Right kidney (tissue), 1 donor: ENCODE measurements at regions not wholly inside any gene's neighbourhood (a gene's known extent, or its start where the extent isn't known, plus 50 kb on each side); places are given as distances from the start of the nearest gene placed in this dataset.

Source experiments
- DNase-seq: peaks from one replicate; pipeline ENCODE4 v3.0.0-alpha.2; 2016

- DNase-seq: no peak
Observed at GRCh38 chr4:155616117-155616516, 50.5 kb upstream of the GUCY1A1 start.

DNA sequence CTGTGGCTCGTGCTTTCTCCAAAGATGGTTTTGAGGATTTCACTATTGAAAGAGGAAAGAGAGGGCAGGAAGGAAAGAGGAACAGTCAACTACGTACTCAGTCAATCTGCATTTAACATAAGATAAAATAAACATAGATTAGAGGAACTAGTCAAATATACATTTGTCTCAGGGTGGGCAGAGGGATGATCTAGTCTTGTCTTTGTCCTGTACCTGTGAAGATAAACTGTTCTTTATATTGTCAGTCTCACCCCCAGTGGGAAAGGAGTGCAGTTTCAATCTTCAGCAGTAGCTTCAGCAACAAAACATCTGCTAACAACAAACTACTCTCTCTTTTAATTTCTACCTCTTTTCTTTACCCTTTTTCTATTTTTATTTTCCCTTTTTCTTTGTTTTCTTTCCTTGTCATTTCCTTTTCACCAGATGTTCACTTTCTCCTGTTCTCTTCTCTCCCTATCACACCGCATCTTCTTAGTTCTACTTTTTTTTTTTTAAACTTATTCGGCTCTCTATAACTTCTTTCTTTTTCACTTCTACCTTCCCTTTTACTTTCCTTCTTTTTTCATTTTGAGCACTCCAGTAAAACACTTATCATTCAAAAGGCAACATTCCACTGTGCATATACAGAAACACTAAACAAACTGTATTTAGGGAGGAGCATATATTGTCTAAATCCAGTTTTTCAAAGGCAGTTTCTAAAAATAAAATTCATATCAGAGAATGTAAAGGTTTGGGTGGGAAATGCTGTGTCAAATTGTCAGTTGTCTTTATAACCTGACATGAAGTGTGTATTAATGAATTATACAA, 51.4 kb upstream of the GUCY1A1 start:
- DNase-seq: no peak

DNA sequence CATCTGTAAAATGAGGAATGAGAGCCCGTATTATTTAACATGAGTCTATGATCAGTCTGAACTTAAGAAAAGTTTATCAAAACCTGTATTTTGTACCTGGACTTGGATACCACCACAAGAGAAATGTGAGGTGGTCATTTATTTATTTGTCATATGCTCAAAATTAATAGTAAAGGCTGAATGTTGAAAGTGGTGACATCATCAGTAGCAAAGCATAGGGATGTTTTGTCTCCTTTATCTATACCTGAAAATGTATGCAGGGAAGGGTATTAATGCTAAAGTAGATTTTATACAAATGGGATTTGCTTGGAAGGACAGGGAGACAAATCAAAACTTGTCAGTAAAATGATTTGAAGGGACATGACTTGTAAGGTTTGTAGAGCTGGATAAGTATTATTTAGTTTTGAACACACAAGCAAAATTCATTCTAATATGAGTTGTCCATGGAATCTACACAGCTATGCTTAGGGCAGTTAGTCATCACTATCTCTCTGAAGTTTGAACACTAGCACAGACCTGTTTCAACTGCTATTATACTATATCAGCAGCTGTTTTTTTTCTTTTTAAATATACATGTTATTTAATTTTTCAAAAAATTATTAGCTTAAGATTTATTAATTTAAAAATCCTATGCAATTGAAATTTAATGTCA, 52.4 kb upstream of the GUCY1A1 start:
- no peak for DNase-seq

DNA sequence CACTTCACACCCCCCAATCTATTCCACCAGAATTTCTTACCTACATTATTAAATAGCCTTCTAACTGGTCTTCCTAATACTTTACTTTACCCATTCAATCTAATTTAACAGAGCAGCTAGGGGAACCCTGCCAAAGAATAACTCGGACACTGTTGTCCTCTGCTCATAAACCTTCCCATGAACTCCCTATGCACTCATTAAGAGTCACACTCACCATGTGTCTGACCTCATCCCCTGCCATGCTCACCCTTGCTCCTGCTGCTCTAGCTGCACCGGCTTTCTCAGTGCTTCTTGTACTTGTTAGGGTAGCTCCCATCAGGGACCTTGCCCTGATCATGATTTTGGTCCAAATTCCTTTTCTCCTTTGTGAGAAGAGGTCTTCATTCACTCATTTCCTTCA, 54.6 kb upstream of the GUCY1A1 start:
- no peak for DNase-seq

DNA sequence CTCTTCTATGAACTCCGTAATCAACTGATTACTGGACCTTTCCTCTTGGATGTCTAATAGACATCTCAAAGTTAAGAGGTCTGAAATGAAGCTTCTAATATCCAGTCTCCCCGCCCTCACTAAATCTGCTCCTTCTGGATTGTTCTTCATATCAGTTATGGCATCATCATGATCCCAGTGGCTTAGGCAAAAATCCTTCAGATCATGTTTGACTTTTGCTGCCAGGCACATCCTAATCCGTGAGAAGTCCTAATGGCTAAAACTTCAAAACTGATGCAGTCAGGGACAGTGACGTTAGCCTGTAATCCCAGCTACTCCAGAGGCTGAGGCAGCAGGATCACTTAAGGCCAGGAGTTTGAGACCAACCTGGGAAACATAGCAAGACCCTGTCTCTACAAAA, 55.1 kb upstream of the GUCY1A1 start:
- DNase-seq: no peak

DNA sequence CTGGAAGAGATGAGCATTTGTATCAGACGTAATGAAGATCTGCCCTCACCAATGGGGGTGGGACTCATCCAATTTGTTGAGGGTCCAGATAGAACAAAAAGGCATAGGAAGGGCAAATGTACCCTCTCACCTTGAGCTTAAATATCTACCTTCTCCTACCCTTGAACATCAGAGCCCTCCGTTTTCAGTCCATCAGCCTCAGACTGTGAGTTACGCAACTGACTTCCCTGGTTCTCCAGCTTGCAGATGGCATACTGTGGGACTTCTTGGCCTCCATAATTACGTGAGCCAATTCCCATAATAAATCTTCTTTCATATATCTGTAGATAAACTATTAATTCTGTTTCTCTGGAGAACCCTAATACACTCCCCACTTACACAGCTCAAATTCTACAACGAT, 56.5 kb upstream of the GUCY1A1 start:
- no peak for DNase-seq

DNA sequence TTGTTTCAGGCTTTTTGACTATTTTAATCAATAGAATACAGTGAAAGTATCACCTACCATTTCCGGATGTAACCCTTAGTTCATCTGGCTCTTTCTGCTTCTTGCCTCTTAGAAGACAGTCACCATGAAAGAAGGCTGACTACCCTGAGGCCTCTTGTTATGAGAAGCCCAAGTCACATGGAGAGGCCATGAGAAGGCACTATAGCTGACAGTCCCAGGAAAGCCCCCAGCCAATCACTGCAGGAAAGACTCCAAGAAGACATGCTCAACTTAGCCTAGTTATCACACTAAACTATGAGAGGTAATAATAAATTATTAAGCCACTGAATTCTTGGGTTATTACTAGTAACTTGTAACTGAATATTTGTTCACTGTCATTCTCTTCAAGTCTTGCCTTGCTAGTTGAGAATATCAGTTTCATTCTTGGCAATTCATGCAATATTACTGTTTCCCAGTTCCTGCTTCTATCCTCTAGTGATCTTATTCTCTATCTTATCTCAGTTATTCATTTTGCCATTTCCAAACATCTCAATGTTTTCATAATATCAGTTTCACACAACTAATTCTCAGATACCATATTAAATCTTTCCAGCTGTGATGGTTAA, 57.1 kb upstream of the GUCY1A1 start:
- no peak for DNase-seq

DNA sequence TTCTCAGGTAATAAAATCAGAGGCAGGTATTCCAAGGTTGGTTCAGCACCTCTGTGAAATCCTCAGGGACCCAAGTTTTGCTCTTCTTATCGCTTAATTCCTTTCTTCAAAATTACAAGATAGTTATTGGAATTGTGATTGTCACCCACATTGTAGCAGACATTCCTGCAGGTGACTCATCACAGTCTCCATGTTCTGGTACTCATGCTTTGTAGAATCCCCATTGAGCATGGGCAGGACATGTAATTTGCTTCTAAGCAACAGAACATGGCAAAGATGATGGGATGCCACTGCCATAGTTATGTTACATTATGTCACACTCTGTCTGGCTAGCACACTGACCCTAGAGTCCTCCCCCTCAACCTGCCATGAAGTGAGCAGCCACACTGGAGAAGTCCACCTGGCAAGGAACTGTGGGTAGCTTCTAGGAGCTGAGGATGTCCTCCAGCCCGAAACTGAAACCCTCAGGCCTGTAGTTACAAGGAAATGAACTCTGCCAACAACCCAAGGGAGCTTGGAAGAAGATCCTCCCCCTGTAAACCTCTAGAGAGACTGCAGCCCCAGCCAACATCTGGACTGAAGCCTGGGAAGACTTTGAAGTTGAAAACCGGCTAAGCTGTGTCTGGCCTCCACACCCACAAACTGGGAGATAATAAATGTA, 58.3 kb upstream of the GUCY1A1 start:
- no peak for DNase-seq

- DNase-seq: no peak
Observed at GRCh38 chr4:155607481-155607880, 59.2 kb upstream of the GUCY1A1 start.

DNA sequence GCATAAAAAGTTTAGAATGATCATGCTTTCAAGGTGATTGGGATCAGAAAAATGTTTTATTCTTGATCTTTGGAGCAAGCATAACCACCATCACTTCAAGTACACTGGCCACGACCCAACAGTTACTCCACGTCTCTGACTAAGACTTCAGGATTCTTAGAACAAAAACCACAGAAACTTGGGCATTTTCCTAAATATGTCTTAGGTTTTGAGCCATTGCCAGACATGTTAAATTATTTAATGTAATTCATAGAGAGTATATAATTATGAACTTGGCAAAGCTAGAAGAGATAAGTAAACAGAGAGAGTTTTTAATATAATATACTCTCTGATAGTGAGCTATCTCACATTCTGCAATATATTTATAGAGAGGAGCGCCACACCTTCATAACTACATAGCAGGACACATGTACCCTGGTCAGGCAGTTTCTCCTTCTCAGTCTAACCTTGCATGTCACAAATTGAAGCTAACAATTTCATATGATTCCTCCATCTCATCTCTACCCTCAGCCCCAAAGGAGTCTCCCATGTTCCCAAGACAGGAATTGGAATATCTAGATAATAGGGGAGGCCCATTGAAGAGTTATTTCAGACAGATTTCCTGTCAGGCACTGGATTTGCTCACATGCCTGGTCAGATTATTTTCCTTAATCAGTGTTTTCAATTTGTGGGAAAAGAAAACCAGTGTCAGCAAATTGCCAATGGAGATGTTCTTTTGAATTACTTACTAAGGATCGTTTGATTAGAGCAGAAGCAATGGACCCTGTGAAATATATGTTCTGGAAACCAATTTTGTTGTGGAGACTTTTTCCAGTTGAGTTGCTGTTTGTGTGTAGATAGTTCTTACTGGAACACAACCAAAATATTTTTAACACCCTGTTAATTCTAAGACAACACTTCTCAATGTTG, 61.7 kb upstream of the GUCY1A1 start:
- DNase-seq: no peak

DNA sequence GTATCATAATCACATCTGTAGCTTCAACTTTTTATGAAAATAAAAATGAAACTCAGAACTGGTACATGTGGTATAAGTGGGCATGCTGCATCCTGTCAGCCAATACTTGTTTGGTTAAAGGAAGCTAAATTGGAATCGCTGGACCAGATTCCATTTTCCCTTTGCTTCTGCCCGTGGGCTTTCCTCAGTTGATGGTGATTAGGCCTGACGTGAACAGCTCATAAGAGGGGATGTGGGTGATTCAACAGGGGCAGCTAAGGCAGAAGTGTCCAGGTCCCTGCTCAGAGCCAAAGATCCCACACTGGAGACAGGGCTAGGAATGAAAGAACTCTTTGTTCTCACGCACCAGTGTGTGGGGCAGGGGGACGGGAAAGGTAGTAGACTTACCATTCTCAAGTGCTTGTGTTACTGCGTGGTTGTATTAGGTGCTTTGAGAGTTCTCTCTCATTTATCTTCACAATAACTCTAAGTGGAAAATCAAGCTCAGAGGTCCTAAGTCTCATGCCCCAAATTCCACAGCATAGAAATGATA, 63.2 kb upstream of the GUCY1A1 start:
- no peak for DNase-seq

GRCh38 chr4:155602351-155603140, 64.1 kb upstream of the GUCY1A1 start:
- no peak for DNase-seq

GRCh38 chr4:155600244-155600643, 66.4 kb upstream of the GUCY1A1 start:
- DNase-seq: no peak

DNA sequence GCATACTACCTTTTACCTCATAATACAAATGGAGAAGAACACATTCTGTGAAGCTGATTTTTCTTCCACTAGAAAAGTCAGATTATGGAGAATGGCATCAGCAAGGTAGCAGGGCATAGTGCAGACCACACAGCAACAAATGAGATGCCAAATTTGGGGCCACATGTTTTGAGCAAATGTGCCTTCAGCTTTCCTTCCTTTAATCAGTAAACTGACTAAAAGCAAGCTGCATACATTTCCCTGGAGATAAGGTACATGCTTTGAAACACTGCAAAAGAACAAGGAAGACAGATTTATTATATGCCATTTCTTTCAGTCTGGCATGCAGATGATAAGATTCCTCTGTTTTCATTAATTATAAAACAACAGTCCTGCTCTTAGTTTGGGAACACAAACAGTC, 67.1 kb upstream of the GUCY1A1 start:
- no peak for DNase-seq

DNA sequence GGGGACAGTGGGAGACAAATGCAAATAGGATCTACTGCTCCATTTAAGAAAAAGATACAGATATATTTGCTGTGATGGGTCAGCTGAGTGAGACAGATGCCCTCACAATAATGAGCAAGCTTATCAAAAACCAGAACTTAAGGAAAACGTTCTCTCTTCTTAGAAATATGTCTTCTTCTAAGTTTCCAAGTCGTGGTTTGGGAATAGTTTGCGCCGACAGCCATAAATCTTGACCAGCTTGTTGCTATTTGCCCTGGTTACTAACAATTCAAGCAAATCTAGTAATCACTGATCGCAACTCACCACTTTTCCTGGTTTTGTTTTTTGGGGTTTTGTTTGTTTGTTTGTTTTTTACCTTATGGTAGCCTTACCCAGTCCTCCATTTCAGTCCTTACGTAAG, 67.6 kb upstream of the GUCY1A1 start:
- no peak for DNase-seq

DNA sequence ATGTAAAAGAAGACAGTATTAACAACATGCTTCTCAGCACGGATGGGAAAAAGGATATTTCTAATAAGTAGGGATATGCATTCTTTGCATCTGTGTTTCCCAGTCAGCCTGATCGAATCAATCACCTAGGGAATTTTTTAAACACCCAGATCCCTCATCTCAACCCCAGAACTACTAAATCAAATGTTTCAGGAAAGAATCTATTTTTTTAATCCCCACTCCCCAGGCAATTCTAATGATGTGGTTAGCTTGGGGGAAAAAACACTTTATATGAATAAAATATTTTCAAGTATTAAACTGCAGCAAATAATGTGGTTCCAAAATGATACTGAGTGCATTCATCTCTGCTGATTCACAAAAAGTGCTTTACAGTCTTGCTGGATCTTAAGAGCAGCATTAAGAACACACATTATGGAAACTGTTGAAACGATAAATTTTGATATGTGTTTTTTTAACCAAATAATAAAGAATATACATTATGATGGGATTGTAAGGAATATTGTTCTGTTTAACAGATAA, 68.7 kb upstream of the GUCY1A1 start:
- DNase-seq: no peak

DNA sequence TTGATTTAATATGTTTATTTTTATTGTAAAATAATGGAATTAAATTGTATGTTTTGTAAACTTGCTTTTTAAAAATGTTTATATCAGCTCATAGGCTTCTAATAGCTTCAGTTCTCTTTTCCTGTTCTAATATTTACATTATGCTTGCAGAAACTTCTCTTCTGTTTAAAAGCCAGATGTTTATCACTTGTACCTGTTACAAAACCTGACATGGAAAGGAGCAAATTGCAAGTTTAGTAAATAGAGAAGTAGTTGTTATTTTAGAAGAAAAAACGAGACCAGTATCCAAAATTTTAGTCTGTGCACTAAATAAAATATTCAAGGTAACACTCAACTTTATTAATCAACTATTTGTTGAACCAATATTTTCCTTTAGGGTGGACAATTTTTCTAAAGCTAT, 69.4 kb upstream of the GUCY1A1 start:
- no peak for DNase-seq

DNA sequence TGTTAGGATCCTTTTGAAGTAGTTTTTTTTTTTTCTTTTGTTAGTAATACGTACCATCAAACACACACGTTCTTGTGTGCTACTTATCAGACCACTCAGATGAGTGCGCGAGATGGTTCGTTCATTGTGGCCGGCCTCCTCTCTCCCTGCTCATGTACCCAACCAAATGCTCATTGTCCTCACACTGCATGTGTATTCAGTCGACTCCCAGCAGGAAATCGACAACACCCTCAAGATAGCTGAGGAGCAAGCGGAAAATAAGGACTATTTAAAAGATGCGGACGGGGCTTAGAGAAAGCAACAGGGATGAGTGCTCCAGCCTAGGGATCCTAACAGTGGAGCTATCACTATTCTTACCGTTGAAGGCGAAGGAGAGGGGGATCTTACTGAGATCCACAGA, 72.9 kb upstream of the GUCY1A1 start:
- DNase-seq: no peak

- no peak for DNase-seq
Observed at GRCh38 chr4:155592938-155593297, 73.7 kb upstream of the GUCY1A1 start.

DNA sequence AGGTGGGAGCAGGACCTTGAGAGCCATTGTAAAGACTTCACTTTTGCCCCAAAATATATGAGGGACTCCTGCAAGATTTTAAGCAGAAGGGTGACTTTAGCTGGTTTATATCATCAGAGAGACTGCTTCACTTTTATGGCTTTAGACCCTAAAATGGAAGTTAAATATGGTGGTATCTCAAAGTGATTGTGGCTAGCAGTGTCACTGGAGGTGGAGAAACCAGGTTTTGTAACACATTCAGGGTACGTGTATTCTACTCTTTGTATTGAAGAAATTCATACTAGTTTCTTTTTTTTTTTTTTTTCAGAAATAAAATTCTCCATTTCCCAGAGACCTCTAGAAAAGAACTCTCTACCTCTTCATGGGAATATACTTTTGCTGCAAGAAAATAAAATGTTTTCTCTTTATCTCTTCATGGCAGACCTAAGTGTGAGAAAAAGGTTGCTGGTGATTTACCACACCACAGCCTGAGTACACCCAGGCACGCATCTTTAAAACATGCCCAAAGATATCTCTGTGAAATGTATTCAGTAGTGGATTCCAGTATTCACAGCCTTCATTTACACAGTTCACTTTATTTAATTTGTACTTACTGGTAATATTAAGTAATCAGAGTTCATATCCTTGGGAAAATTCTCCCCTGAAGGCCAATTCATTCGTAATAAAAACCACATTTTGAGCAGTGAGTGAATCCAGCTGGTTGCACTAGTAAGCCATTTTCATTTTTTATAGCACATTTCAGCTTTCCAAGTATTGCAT, 74.3 kb upstream of the GUCY1A1 start:
- DNase-seq: no peak
